A673 (cell line): ENCODE measurements at regions not wholly inside any gene's neighbourhood (a gene's known extent, or its start where the extent isn't known, plus 50 kb on each side); places are given as distances from the start of the nearest gene placed in this dataset.

Source experiments
- BruUV-seq: library from RNA; stranded (reverse); fragments of 400-500 nt; replicated peaks from 2 replicates; lab custom pipeline; 2021; lab: Mats Ljungman, UMichigan
- CTCF ChIA-PET: fragments of 300-600 bp; sonication (Branson Sonifier 250); formaldehyde crosslinking; loops from one replicate; lab custom pipeline; 2022; ENCODE audit warnings: antibody characterized with exemption; lab: Charles Lee
- POLR2A ChIA-PET: fragments of 300-600 bp; sonication (Branson Sonifier 250); formaldehyde crosslinking; loops from one replicate; lab custom pipeline; 2022; ENCODE audit warnings: antibody characterized with exemption; ENCODE audit not compliant: low non-redundant PET; lab: Charles Lee
- DNase-seq: peaks from one replicate; pipeline ENCODE4 v3.0.0-alpha.2; 2015; ENCODE audit warnings: low spot score
- H3K27ac ChIP-seq: fragments of 200-600 bp; sonication (generic); 2 replicates; pipeline ENCODE4 v1.5.1; 2016; ENCODE audit warnings: mixed run types, low read depth, mild to moderate bottlenecking, mixed read lengths, antibody characterized with exemption, low read length; ENCODE audit not compliant: poor library complexity, severe bottlenecking
- H3K27me3 ChIP-seq: fragments of 200-600 bp; sonication (generic); replicated peaks from 2 replicates; pipeline ENCODE4 v1.6.1; 2017; ENCODE audit warnings: mixed run types, low read depth, mild to moderate bottlenecking, mixed read lengths, antibody characterized with exemption, low read length; ENCODE audit not compliant: insufficient read depth, poor library complexity
- H3K36me3 ChIP-seq: fragments of 200-600 bp; sonication (generic); 2 replicates; pipeline ENCODE4 v1.6.1; 2016; ENCODE audit warnings: mixed run types, mild to moderate bottlenecking, mixed read lengths, antibody characterized with exemption, low read length; ENCODE audit not compliant: insufficient read depth, poor library complexity, severe bottlenecking
- H3K4me1 ChIP-seq: fragments of 200-600 bp; sonication (generic); 2 replicates; pipeline ENCODE4 v1.6.1; 2017; ENCODE audit warnings: mixed run types, mild to moderate bottlenecking, mixed read lengths, antibody characterized with exemption, low read length; ENCODE audit not compliant: insufficient read depth, poor library complexity, severe bottlenecking
- H3K4me3 ChIP-seq: fragments of 200-600 bp; sonication (generic); 2 replicates; pipeline ENCODE4 v1.5.1; 2016; ENCODE audit warnings: low read depth, mixed run types, mild to moderate bottlenecking, mixed read lengths, low read length; ENCODE audit not compliant: poor library complexity, severe bottlenecking
- H3K9me3 ChIP-seq: fragments of 200-600 bp; sonication (generic); 2 replicates; pipeline ENCODE4 v1.6.1; 2016; ENCODE audit warnings: mixed run types, low read depth, mild to moderate bottlenecking, mixed read lengths, antibody characterized with exemption, low read length; ENCODE audit not compliant: poor library complexity, severe bottlenecking
- EZH2 ChIP-seq: fragments of 200-600 bp; sonication (generic); IDR thresholded peaks from 2 replicates; pipeline ENCODE4 v1.6.1; 2017; ENCODE audit warnings: borderline replicate concordance, low read depth, mild to moderate bottlenecking, mixed read lengths, antibody characterized with exemption, low read length; ENCODE audit not compliant: poor library complexity, severe bottlenecking
- intact Hi-C: fragments of 100-400 bp; cut with micrococcal nuclease; formaldehyde crosslinking; loops from one replicate; pipeline ENCODE4 v1.10.0; 2022; ENCODE audit not compliant: unreplicated experiment
- TF ChIP-seq, protein P1 (sequence below): fragments of 300-800, 200-600 bp; sonication (generic); conservative IDR thresholded peaks from 2 replicates; pipeline ENCODE4 v1.5.1; 2017; ENCODE audit warnings: low read depth, mild to moderate bottlenecking, antibody characterized with exemption, low read length, moderate library complexity, mixed read lengths

DNA sequence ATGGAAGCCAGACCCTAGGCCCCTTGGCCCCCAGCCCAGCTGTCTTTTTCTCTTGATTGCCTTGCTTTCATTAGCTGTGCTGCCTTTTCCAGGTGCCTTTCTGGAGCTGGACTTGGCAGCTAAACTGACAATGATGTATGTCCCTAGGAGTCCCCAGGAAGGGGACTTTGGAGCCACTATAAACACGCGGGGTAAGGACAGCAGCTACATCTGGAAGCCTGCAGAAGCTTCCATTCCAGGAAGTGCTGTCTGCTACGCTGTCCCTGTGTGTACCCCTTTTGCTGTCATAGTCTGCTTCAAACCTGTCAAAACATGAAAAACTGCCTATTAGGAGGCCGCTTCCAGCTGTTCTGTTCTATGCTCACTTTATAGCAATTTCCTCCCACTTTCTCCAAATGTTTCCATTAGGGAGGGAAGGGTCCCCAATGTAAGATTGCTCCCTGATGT, 153.3 kb upstream of the RAG2 start:
- Histone ChIP-seq H3K4me1 (peaks cover 14% of the 10 kb centered on the region), H3K27me3 (peaks cover 5% of the 10 kb centered on the region), H3K4me3 (no peak overlapping the region), H3K9me3 (no peaks in the 10 kb centered on the region), H3K36me3 (no peaks in the 10 kb centered on the region), H3K27ac (no peak overlapping the region)
- TF ChIP-seq, protein P1, sequence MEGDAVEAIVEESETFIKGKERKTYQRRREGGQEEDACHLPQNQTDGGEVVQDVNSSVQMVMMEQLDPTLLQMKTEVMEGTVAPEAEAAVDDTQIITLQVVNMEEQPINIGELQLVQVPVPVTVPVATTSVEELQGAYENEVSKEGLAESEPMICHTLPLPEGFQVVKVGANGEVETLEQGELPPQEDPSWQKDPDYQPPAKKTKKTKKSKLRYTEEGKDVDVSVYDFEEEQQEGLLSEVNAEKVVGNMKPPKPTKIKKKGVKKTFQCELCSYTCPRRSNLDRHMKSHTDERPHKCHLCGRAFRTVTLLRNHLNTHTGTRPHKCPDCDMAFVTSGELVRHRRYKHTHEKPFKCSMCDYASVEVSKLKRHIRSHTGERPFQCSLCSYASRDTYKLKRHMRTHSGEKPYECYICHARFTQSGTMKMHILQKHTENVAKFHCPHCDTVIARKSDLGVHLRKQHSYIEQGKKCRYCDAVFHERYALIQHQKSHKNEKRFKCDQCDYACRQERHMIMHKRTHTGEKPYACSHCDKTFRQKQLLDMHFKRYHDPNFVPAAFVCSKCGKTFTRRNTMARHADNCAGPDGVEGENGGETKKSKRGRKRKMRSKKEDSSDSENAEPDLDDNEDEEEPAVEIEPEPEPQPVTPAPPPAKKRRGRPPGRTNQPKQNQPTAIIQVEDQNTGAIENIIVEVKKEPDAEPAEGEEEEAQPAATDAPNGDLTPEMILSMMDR: no peak
- TF ChIP-seq EZH2: no peak
- ChIA-PET POLR2A (no interaction called here), CTCF (no interaction called here)
- intact Hi-C loops: no loop called here
- no TSS peak for BruUV-seq
- peak; percentile 47 for DNase-seq

DNA sequence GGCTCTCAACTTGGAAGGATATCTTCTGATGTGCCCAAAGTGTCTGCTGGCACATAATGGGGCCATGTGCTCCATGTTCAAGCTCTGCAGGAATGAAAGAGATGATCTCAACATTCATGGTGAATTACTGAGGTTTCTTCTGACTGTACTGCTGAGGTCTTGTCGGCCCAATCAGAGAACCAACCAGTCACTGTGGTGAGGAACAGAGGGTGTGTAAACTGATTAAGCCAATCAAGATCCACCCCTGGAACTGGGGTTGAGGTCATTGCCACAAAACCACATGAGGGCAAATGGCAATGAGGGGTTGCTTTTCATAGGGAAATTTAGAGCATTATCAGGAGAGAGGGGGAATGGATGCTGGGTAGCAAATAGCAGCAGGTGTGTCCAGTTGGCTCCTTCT, 152.3 kb upstream of the RAG2 start:
- ChIA-PET CTCF (interaction anchor here (0.8 kb wide), 1 partner anchor 48 kb away, joined by 3 read pairs; no protein-coding TSS in a partner anchor), POLR2A (no interaction called here)
- Histone ChIP-seq H3K4me1 (peaks cover 14% of the 10 kb centered on the region), H3K9me3 (no peaks in the 10 kb centered on the region), H3K27ac (no peak overlapping the region), H3K4me3 (no peak overlapping the region), H3K27me3 (peaks cover 5% of the 10 kb centered on the region), H3K36me3 (no peaks in the 10 kb centered on the region)
- BruUV-seq: no TSS peak
- intact Hi-C loops: no loop called here
- DNase-seq: no peak
- no peak for TF ChIP-seq EZH2
- TF ChIP-seq, protein P1: no peak

DNA sequence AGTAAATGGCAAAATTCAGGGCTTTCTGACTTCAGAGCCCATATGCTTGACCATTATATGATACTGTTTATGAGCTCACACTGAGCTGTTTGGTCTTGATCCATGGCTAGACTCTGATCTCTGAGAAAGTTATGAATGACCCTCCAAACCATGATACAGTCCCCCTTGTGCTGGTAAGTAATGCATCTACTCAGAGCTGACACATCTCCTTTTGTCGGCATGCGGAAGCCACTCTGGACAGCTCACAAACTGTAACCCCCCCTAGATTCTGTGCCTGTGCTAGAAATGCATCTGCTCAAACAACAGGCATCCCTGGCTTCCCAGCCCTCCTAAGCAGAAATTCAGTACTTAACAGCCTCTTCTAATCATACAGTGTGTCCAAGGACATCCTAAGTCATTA, 150.8 kb upstream of the RAG2 start:
- DNase-seq: no peak
- no TSS peak for BruUV-seq
- H3K27ac ChIP-seq: no peak overlapping the region
- peaks cover 14% of the 10 kb centered on the region for H3K4me1 ChIP-seq
- ChIA-PET CTCF (interaction anchor here (1.1 to 4.0 kb wide), 4 partner anchors 10 to 184 kb away, joined by 3 to 115 read pairs (median 4); partner anchors contain the start of gene RAG1), POLR2A (no interaction called here)
- no peaks in the 10 kb centered on the region for H3K36me3 ChIP-seq
- intact Hi-C loops: no loop called here
- H3K4me3 ChIP-seq: no peak overlapping the region
- H3K9me3 ChIP-seq: no peaks in the 10 kb centered on the region
- H3K27me3 ChIP-seq: peaks cover 7% of the 10 kb centered on the region
- TF ChIP-seq, protein P1: no peak
- TF ChIP-seq EZH2: no peak
